D721Med (cell line): ENCODE measurements at regions not wholly inside any gene's neighbourhood (a gene's known extent, or its start where the extent isn't known, plus 50 kb on each side); places are given as distances from the start of the nearest gene placed in this dataset.

Experiments used
- DNase-seq: peaks from one replicate; pipeline ENCODE4 v3.0.0; 2011; ENCODE audit warnings: low spot score; ENCODE audit not compliant: insufficient read length
- FAIRE-seq: peaks from 2 replicates; lab custom pipeline; 2011; peaks lifted over from hg19 to GRCh38; lab: Jason Lieb, UNC
- CTCF ChIP-seq: IDR thresholded peaks from 2 replicates; pipeline ENCODE4 v1.5.1; 2012; ENCODE audit warnings: mild to moderate bottlenecking, control low read depth; ENCODE audit not compliant: insufficient read depth; ENCODE audit errors: missing control alignments

GRCh38 chr3:25037049-25037547, 391.0 kb upstream of the RARB start:
- FAIRE-seq, result no peak
- no peak for TF ChIP-seq CTCF
- DNase-seq, result no peak

- no peak for TF ChIP-seq CTCF
- DNase-seq (no peak), FAIRE-seq (no peak)
Observed at GRCh38 chr3:25038271-25038670, 389.8 kb upstream of the RARB start.

GRCh38 chr3:25038922-25039321, 389.1 kb upstream of the RARB start:
- no peak for FAIRE-seq
- no peak for DNase-seq
- no peak for TF ChIP-seq CTCF

GRCh38 chr3:25040748-25041147, 387.3 kb upstream of the RARB start:
- DNase-seq (no peak), FAIRE-seq (no peak)
- no peak for TF ChIP-seq CTCF

GRCh38 chr3:25041871-25042584, 386.0 kb upstream of the RARB start:
- no peak for TF ChIP-seq CTCF
- no peak for DNase-seq
- FAIRE-seq, result no peak

GRCh38 chr3:25043177-25043576, 384.9 kb upstream of the RARB start:
- no peak for TF ChIP-seq CTCF
- no peak for DNase-seq
- no peak for FAIRE-seq

- FAIRE-seq (no peak), DNase-seq (no peak)
- TF ChIP-seq CTCF, result no peak
Observed at GRCh38 chr3:25043749-25044148, 384.3 kb upstream of the RARB start.
